ENCODE measurements at regions not wholly inside any gene's neighbourhood (a gene's known extent, or its start where the extent isn't known, plus 50 kb on each side); places are given as distances from the start of the nearest gene placed in this dataset.

- no peak for DNase-seq
These were observed 468.7 kb downstream of the RPS24 start for GRCh38 chr10:78502210-78502936.

- no peak for DNase-seq
These were observed 470.5 kb downstream of the RPS24 start for GRCh38 chr10:78504181-78504580.

- no peak for DNase-seq
These were observed 472.0 kb downstream of the RPS24 start for GRCh38 chr10:78505657-78506056.

- no peak for DNase-seq
These were observed 473.0 kb downstream of the RPS24 start for GRCh38 chr10:78506614-78507013.

GRCh38 chr10:78507510-78508160 lies 474.0 kb downstream of the RPS24 start:
- no peak for DNase-seq

- no peak for DNase-seq
These were observed 475.5 kb downstream of the RPS24 start for GRCh38 chr10:78508955-78509748.

GRCh38 chr10:78510566-78511323 lies 477.1 kb downstream of the RPS24 start:
- peak; percentile 2 for DNase-seq

- DNase-seq: no peak
These were observed 477.9 kb downstream of the RPS24 start for GRCh38 chr10:78511324-78512204.

- DNase-seq: no peak
These were observed 478.5 kb downstream of the RPS24 start for GRCh38 chr10:78512205-78512550.

- no peak for DNase-seq
These were observed 479.7 kb downstream of the RPS24 start for GRCh38 chr10:78513330-78513729.

GRCh38 chr10:78513986-78514385 lies 480.3 kb downstream of the RPS24 start:
- no peak for DNase-seq

- DNase-seq: no peak
These were observed 480.8 kb downstream of the RPS24 start for GRCh38 chr10:78514459-78514858.

GRCh38 chr10:78515038-78515872 lies 481.6 kb downstream of the RPS24 start:
- no peak for DNase-seq

GRCh38 chr10:78515873-78516153 lies 482.1 kb downstream of the RPS24 start:
- no peak for DNase-seq

GRCh38 chr10:78516236-78516635 lies 482.6 kb downstream of the RPS24 start:
- no peak for DNase-seq

GRCh38 chr10:78516756-78517155 lies 483.1 kb downstream of the RPS24 start:
- no peak for DNase-seq

- DNase-seq: no peak
These were observed 484.6 kb downstream of the RPS24 start for GRCh38 chr10:78518224-78518623.

- DNase-seq: no peak
These were observed 487.2 kb downstream of the RPS24 start for GRCh38 chr10:78520737-78521430.

GRCh38 chr10:78523453-78523852 lies 489.8 kb downstream of the RPS24 start:
- no peak for DNase-seq

- DNase-seq: no peak
These were observed 490.7 kb downstream of the RPS24 start for GRCh38 chr10:78524342-78524741.

- no peak for DNase-seq
These were observed 491.3 kb downstream of the RPS24 start for GRCh38 chr10:78524941-78525340.

All from NCI-H524 treated with DMSO at 0.1 percent for 48 hours (cell line).